Adrenal gland (tissue), 9 donors: ENCODE measurements at regions not wholly inside any gene's neighbourhood (a gene's known extent, or its start where the extent isn't known, plus 50 kb on each side); places are given as distances from the start of the nearest gene placed in this dataset.

Experiments used
- DNase-seq, 7 donors: peaks; one replicate each; pipeline ENCODE4 v3.0.0-alpha.2; 2019 to 2020
- H3K27ac ChIP-seq, 5 donors: fragments of 200-600 bp; sonication (generic) in 4 of 5; 1 replicate in 3 of 5; 2 replicates in 2 of 5; pipeline versions ENCODE4 v1.5.1 to v1.8.0; 2016 to 2020; ENCODE audit warnings: mild to moderate bottlenecking in 1 of 5
- H3K27me3 ChIP-seq: fragments of 200-600 bp; 2 replicates; pipeline ENCODE4 v1.8.0; 2021
- H3K36me3 ChIP-seq, 2 donors: fragments of 200-600 bp; replicated peaks in 1 of 2; 1 replicate in 1 of 2; 2 replicates in 1 of 2; pipeline versions ENCODE4 v1.5.1 to v1.8.0; 2018 to 2022
- H3K4me1 ChIP-seq, 2 donors: fragments of 200-600 bp; replicated peaks in 1 of 2; 1 replicate in 1 of 2; 2 replicates in 1 of 2; pipeline versions ENCODE4 v1.5.1 to v1.8.0; 2018 to 2021
- H3K4me3 ChIP-seq, 4 donors: fragments of 200-600 bp; sonication (generic) in 3 of 4; one replicate each; pipeline ENCODE4 v1.5.1; 2016 to 2018
- H3K9me3 ChIP-seq, 3 donors: fragments of 200-600 bp; sonication (generic) in 1 of 3; replicated peaks in 1 of 3; 1 replicate in 2 of 3; 2 replicates in 1 of 3; pipeline versions ENCODE4 v1.5.1 to v1.8.0; 2016 to 2021
- CTCF ChIP-seq, 6 experiments: fragments of 450-650 bp in 4 of 6; fragments of 200-600 bp in 2 of 6; sonication (generic) in 1 of 6; IDR thresholded peaks; 1 replicate in 5 of 6; 2 replicates in 1 of 6; pipeline versions ENCODE4 v1.5.1 to v1.8.0; 2016 to 2021; ENCODE audit warnings: antibody characterized with exemption in 6 of 6, mild to moderate bottlenecking in 2 of 6, moderate library complexity in 1 of 6
- POLR2A ChIP-seq, 2 donors: fragments of 450-650 bp; IDR thresholded peaks; one replicate each; pipeline ENCODE4 v1.6.1; 2017; ENCODE audit warnings: antibody characterized with exemption in 2 of 2, mild to moderate bottlenecking in 2 of 2, moderate library complexity in 1 of 2
- WGBS, 4 donors: extraction: QIAGEN DNeasy Blood & Tissue Kit in 2 of 4; methylation state at CpG; one replicate each; pipeline versions ENCODE4 v1.1.5 to v1.1.7; 2013 to 2017; 5-methylcytosine and 5-hydroxymethylcytosine counted together
- intact Hi-C, 2 donors: fragments of 100-400 bp; cut with DNase I; formaldehyde crosslinking; loops; one replicate each; pipeline versions ENCODE4 v1.14.1 to v1.15.0; 2022 to 2023
- donor health status: healthy with polysubstance abuse.
- donor health status: Bipolar disorder and iron deficiency.
- donor health status: DM: yes; HTN: yes; CAD: no.
- donor health status: DM: no; HTN: no; CAD: no.
- donor health status: DM: no; HTN: no; CAD: no.

GRCh38 chr15:91424001-91424400 lies 323.9 kb downstream of the SV2B start:
- Histone ChIP-seq H3K36me3 (no peaks in the 10 kb centered on the region), H3K4me3 (no peak overlapping the region), H3K9me3 (no peaks in the 10 kb centered on the region), H3K27ac (no peak overlapping the region), H3K27me3 (no peaks in the 10 kb centered on the region), H3K4me1 (no peaks in the 10 kb centered on the region)
- intact Hi-C loops: no loop called here
- 71 to 90% (median 85%) methylated on average over 1 of the region's 1 CpG for WGBS, 4 donors
- TF ChIP-seq POLR2A (IDR thresholded peaks at IDR 0.05): no peak
- no peak for TF ChIP-seq CTCF (IDR thresholded peaks at IDR 0.05)
- DNase-seq: no peak

GRCh38 chr15:91426412-91426811 lies 326.4 kb downstream of the SV2B start:
- intact Hi-C loops: no loop called here
- no peak for TF ChIP-seq POLR2A (IDR thresholded peaks at IDR 0.05)
- no peak for TF ChIP-seq CTCF (IDR thresholded peaks at IDR 0.05)
- WGBS, 4 donors: 77 to 82% (median 79%) methylated on average over 3 to 4 of the region's 4 CpGs
- Histone ChIP-seq H3K9me3 (no peaks in the 10 kb centered on the region), H3K27me3 (no peaks in the 10 kb centered on the region), H3K4me3 (no peak overlapping the region), H3K36me3 (no peaks in the 10 kb centered on the region), H3K4me1 (no peaks in the 10 kb centered on the region), H3K27ac (no peak overlapping the region)
- DNase-seq: no peak

- DNase-seq: no peak
- no peak overlapping the region for H3K4me3 ChIP-seq
- no peaks in the 10 kb centered on the region for H3K4me1 ChIP-seq
- no peaks in the 10 kb centered on the region for H3K36me3 ChIP-seq
- peaks cover 0 to 5% (median 0%) of the 10 kb centered on the region in 3 donors for H3K9me3 ChIP-seq
- intact Hi-C loops: no loop called here
- H3K27ac ChIP-seq: no peak overlapping the region
- TF ChIP-seq POLR2A (IDR thresholded peaks at IDR 0.05) (no peak), CTCF (IDR thresholded peaks at IDR 0.05) (no peak)
- 77 to 93% (median 89%) methylated on average over 9 of the region's 9 CpGs for WGBS, 4 donors
- H3K27me3 ChIP-seq: no peaks in the 10 kb centered on the region
Measured at GRCh38 chr15:91429973-91430372, 329.9 kb downstream of the SV2B start.

GRCh38 chr15:91431041-91431715 lies 331.1 kb downstream of the SV2B start:
- 85 to 91% (median 90%) methylated on average over 8 of the region's 8 CpGs for WGBS, 4 donors
- H3K4me1 ChIP-seq: no peaks in the 10 kb centered on the region
- H3K27me3 ChIP-seq: no peaks in the 10 kb centered on the region
- no peak for DNase-seq
- no peaks in the 10 kb centered on the region for H3K36me3 ChIP-seq
- TF ChIP-seq POLR2A (IDR thresholded peaks at IDR 0.05): no peak
- TF ChIP-seq CTCF (IDR thresholded peaks at IDR 0.05): no peak
- H3K27ac ChIP-seq: no peak overlapping the region
- peaks cover 0 to 5% (median 0%) of the 10 kb centered on the region in 3 donors for H3K9me3 ChIP-seq
- H3K4me3 ChIP-seq: no peak overlapping the region
- intact Hi-C loops: no loop called here
